ENCODE measurements at regions not wholly inside any gene's neighbourhood (a gene's known extent, or its start where the extent isn't known, plus 50 kb on each side); places are given as distances from the start of the nearest gene placed in this dataset.
"Not testable (repeated sequence)": the region's sequence is repeated elsewhere in the genome, so short reads cannot be mapped to it uniquely, and the experiment has no call there.

DNA sequence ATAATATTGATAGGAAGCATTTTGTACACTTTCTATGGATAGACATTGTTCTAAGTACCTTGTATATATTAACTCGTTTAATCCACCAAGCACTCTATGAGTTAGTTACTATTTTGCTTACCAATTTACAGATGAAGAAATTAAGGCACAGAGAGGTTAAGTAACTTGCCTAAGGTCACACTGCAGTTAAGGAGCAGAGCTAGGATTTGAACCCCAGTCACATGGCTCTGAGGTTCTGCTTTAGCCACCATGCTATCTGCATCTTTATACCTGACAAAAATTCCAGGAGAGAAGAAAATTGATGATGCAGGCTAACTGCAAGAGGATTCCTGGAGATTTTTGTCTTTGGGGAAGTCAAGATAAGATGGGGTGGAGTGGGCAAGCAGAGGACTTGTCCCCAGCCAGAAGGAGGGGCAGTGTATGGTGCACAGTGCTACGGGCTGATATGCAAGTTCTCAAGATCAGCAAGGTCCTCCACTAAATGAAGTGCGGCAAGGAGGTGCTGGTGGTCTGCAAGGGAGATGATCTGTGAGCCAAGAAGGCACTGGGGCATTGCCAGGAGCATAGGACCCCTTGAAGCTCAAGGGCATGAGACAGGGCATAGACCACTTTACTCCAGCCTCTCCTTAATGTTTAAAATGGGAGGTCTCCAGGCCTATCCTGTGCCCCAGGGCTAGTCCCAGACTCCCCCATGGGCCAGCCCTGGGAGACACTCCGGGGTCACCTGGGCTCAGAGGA lies 430.6 kb downstream of the RPS24 start:
- no peak for DNase-seq

DNA sequence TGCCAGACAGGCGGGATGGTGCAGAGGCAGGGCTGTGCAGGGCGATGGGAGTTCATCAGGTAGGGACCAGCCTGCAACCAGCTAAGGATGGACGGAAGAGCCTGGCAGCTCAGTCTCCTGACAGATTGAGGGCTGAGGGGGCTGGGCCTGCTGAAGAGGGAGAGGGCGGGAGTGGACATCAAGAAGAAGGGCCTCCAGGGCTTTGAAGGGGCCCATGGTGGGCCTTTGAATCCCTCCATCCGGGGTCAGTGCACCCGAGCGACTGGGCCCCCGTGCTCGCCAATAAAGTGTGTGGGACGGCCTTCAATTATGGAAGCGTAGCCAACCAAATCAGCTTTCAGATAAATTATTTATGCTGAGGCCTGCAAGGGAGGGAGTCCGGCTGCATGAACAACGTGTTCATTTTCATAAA lies 431.2 kb downstream of the RPS24 start:
- DNase-seq = no peak

DNA sequence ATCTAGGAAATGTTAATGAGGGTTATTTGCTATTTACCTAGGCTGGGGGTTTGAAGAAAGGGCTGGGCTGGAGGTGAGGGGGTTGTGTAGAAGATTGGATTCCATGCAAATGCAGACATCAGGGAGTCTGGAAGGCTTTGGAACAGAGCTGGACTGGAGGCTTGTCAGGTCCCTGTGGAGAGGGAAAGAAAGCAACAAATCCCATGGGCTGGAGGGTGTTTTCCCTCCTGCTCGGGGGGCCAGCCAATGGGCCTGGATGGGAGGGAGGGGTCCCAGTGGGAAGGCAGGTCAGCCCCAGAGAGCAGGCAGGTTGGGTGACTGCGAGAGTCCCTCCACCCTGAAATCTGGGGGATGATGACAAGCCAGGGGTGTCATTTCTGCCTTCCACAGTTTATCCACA lies 431.8 kb downstream of the RPS24 start:
- DNase-seq = no peak

DNA sequence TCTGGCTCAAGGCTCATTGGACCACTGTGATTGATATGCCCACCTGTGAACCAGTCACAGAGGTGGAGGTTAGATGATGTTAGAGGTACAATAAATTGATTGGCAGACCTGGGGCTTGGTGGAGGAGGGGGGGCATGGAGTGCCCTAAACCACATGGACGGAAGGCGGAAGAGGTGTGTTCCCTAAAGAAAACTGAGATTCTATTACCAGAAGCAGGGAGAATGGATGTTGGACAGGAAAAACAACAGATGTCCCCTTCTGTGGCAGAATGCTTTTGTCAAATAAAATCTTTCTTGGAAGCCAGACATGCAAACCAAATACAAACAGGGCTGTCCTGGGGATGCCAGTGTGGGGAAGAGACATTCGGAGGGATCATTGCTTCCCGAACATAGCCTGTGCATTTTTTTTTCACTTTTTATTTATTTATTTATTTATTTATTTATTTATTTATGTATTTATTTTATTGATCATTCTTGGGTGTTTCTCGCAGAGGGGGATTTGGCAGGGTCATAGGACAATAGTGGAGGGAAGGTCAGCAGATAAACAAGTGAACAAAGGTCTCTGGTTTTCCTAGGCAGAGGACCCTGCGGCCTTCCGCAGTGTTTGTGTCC lies 433.9 kb downstream of the RPS24 start:
- no peak for DNase-seq

DNA sequence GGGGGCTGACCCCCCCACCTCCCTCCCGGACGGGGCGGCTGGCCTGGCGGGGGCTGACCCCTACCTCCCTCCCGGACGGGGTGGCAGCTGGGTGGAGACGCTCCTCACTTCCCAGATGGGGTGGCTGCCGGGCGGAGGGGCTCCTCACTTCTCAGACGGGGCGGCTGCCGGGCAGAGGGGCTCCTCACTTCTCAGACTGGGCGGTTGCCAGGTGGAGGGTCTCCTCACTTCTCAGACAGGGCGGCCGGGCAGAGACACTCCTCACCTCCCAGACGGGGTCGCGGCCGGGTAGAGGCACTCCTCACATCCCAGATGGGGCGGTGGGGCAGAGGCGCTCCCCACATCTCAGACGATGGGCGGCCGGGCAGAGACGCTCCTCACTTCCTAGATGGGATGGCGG lies 435.1 kb downstream of the RPS24 start:
- not testable (repeated sequence) for DNase-seq

DNA sequence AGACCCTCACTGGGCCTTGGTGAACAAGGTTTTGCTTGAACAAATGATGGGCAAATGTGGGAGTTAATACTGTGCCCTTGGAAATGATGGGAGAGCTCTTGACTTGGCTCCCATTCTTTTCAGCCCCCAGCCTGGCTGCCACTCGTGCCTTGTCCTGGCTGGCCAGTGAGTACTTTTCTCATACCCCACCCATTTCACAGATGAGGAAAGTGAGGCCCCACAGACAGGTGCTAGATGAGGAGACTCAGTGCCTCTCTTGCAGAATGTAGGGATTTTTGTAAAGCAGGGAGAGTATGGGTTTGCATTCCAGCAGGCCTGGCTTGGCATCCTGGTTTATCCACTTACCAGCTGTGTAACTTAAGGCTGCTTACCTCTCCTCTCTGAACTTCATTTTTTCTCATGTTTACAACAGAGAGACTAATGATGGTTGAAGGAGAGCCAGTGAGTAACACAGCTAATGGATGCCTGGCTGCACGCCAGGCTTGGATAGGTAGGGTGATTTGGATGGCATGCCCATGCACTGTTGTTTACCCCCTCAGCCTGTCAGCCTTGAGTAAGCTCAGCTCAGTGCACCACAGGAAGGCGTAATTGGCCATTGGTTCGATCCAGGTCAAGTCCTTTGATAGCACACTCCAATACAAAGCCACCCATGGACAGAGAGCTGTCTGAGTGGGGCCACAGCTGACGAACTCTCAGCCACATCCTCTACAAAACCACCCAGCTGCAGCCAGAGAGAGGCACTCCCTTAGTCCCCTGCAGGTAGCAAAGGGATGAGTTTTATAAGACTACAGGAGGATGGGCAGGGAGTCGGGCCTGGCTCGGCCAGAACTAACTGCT lies 436.8 kb downstream of the RPS24 start:
- DNase-seq = no peak

DNA sequence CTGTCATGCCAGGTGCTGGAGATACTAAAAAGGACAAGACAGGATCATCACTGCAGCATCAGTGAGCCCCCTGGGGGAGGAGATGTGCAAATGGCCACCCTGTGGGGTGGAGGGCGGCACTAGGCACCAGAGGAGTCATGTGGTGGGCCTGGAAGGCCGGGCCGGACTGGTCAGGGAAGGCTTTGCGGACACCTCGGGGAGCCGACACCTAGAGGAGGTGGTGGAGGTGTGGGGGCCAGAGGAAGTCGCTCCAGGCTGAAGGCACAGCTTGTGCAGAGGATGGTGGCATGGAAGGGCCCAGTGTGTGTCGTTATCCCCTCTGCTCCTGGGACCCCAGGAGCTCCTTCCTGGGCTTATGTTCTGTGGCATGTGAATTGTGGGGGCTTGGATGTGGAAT lies 437.7 kb downstream of the RPS24 start:
- DNase-seq = no peak

DNA sequence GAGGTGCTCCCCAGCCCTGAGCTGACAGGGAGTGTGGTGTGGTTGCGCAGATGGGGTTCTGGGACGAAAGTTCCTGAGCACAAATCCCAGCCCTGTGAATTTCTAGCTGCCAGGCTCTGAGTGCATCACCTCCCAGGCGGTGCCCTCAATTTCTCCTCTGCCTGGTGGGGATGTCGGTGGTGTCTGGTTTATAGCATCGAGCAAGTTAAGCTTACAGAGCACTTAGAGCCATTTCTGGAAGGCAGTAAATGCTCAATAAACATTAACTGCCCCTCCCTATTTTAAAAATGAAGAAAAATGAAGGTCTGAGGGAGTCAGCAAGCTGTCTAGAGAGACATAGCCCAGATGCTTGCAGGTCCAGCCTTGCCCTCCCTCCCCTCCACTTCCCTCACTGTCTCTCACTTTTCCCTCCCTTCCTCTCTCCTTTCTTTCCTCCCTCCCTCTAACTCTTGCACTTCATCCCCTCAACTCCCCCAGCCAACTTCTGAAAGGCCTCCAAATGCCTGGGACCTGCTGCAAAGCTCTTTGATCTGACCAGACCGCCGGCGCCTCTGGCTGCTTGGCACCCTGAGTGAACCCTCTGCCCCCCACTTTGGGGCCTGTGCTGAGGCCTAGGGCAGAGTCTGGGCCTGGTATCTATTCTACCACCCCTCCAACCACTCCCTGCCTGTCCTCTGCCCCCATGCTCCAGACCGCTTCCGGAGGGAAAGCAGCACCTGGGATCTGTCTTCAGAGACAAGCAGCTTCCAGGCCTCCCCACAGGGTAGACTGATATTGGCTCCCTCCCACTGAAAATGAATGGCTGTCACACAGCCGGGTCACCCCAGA lies 438.3 kb downstream of the RPS24 start:
- no peak for DNase-seq

DNA sequence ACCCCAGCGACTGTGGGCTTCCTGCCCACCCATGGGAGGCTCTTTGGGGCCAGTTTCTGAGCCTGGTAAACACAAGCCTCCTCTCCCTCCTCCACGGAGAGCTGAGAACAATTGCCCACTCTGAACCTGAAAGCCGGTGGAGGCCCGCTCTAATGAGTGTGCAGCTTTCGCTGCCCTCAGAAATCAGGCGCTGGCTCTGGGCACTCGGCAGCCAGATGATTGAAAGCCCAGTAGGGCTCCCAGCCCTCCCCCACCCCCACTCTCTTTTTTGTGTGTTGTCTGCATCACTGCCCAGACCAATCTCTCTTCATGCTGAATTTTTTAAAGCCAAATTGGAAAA lies 438.9 kb downstream of the RPS24 start:
- no peak for DNase-seq

DNA sequence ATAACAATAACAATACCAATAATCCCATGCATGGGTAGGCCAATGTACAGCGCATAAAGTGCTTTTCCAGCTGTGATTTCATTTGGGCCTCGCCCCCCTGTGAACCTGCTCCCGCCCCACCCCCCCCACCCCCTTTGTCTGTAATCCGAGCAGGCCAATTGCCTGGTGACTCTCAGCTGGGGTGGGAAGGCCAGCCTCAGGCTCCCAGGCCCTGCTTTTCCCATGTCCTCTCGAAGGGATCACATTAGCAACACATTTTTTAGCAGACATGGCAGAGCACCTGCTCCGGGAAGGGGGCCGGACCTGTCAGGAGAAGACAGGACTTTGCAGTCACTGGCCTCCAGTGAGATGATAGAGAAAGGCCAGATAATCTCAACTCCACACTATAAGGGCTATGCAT lies 439.3 kb downstream of the RPS24 start:
- DNase-seq = no peak

DNA sequence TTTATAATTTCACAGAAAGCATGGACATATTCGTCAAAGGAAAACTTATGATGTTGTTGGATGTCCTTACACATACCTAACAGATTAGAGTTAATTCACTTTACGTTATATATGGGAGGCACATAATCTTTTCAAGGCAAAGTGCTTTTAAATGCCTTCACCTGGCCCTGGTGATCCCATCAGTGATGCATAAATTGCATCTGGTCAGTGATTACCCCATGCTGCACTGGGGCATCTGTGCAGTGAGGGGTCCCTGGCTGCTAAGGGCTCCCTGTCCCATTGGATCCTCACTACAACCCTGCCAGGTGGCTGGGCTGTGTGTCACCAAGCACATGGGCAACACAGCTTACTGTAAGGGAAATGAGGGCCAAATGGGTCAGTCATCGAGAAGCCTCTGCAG lies 441.1 kb downstream of the RPS24 start:
- DNase-seq = no peak

DNA sequence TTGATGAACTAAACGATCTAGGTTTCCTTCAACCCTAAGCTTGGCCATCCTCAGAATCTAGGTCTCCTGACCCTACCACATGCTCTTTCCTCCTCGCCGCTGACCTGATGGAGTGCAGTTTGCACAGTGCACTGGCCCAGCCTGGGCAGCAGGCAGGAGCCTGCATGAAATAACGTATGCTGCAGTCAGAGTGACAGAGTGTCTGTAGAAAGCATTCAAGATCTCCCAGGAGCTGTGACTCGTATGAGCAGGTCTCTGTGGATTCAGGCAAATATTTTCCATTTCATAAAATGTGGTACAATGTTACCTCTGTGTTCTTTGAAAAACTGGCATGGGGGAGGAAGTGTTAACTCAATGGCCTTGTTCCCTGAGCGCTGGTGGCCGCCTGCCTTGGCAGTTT lies 441.8 kb downstream of the RPS24 start:
- no peak for DNase-seq

DNA sequence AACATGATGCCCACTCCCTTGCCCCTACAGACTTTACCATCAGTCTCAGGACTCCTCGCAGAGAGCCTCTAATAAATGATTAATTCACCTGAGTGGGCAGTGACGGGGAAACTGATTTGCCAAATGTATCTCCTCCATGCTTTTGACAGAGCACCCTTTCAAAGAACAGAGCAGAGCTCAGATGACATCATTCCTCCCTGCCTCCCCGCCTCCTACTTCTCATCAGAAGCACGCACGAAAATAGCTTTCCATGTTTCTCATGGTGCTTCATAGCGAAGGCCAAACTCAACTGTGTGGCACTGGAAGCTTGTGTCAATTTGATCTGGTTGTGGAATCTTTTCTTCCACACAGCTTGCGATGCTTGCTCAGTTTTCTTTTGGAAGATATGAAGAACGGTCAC lies 442.5 kb downstream of the RPS24 start:
- DNase-seq = no peak

DNA sequence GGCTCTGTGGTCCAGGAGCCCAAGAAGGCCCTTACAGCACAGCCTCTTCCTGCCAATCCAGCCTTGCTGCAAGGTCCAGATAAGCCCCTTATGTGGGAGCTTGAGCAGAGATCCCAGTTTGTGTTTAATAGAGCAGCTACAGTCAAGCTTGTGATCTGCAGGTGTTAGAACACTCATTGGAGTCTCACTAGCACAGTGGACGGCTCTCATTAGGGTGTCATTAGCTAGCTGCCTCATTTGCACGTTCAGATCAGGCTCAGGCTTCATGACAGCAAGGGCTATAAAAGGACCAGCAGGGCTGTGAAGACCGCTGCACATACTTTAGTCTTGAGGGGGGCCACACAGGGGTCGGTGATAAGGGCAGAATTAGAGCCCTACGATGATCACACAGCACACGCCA lies 443.2 kb downstream of the RPS24 start:
- DNase-seq = no peak

DNA sequence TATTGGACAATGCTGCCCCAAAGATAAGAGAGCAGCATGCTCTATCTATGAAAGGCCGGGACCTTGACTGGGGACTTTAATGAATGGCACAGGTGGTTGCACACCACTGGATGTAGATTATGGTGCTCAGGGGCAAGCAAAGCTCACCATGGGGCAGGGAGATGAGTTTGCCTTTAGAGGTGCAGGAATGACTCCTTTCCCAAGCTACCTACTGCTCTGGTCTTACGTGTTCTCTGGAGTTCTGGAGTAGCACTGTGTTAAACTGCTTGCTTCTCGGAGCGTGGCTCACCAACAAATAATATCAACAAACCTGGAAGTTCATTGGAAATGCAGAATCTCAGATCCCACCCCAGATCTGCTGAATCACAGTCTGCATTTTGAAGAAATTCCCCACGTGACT lies 445.3 kb downstream of the RPS24 start:
- DNase-seq = no peak

DNA sequence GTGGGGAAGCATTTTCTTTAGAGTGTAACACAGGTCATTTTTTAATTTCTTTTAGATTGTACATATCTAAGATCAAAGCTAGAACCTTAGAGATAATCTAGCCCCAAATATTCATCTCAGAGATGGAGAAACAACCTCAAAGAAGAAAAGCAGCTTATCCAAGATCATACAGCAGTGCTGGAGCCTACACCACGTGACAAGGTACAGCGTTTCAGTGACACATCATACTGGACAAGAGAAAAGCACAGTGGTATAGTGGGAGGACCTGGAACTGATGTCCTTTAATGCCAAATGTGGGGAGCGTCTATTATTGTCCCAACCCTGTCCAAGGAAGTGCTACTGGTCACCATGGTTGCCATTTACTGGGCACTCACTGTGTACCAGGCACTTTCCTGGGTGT lies 445.8 kb downstream of the RPS24 start:
- DNase-seq = no peak

DNA sequence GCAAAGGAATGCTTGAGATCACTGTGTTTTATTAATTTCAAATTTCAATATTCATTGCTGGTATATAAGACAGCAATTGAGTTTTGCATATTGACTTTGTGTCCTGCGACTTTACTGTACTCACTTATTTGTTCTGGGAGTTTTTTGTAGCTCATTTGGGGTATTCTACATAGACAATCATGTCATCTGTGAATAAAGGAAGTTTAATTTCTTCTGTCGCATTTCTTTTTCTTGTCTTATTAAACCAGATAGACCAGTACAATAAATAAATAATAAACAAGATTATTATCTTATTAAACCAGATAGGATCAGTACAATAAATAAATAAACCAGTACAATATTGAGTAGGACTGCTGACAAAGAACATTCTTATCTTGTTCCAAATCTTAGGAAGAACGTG lies 448.2 kb downstream of the RPS24 start:
- DNase-seq = no peak

DNA sequence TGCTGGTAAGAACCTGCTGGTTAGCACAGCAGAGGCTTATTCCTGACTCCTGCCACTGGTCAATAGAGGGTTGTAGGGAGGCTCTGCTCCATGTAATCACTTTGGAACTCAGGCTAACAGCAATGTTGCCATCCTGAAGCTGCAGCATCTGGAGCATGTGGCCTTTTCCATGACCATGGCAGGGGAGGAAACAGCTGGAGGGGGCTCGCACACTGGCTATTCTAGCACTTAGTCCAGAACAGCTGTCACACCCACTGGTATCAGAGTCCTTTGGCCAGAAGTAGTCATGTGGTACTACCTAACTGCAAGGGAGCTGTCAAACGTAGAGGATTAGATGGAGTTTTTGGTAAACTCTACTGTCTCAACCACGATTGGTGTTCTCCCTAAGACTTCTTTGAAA lies 450.0 kb downstream of the RPS24 start:
- no peak for DNase-seq

DNA sequence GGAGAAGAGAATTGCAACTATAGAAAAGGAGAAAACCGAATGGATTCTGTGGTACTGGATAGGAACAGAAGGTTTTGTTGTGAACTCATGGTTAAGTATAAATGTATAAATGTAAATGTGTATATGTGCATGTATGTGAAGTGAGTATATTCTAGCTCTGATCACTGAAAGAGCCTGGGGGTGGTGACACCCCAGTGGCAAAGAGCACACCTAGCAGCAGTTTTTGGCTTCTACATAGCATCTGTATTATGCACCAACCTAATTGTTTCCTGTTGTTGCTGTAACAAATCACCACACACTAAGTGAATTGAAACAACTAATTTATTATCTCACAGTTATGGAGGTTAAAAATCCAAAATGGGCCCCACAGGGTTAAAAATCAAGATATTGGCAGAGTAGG lies 455.4 kb downstream of the RPS24 start:
- no peak for DNase-seq

DNA sequence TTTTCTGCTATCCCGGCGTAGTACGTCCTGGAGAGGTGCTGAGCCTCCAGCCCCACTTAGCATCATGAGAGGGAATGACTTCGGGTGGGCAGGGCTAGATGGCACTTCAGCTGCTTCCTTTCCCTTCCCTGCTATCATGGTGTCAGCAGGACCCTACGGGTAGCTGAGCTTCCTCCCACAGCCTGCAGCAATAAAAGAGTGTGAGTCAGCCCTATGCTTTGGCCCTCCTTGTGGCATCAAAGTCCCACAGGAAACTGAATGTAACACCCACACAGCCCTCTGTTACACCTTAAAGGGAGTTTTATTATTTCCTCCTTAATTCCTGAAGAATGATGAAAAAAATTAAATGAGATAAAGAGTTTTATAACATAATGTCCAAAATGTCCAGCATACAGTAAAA lies 458.1 kb downstream of the RPS24 start:
- no peak for DNase-seq

DNA sequence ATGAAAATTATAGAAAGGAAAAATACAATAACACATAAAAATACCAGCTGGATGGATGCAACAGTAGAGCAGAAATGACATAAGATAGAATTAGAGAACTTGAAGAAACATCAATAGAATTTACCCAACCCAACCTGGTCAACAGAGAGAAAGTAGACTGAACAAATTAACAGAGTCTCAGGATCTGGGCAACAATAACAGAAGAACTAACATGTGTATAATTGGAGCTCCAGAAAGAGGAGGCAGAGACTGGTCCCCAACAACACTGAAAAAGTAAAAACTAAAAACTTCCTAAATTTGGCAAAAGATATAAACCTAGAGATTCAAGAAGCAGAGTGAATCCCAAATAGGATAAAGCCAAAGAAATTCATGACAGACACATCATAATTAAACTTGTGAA lies 458.8 kb downstream of the RPS24 start:
- no peak for DNase-seq

DNA sequence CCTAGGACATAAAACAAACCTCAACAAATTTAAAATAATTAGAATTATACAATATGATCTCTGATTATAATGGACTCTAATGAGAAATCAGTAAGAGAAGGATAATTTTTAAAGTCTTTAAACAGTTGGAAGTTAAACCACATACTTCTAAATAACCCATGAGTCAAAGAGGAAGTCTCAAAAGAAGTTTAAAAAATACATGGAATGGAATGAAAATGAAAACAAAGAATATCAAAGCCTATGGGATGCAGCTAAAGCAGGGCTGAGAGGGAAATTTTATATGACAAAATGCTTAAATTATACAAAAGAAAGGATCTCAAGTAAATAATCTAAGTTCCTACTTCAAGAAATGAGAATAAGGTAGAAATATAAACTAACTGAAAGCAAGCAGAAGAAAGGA lies 460.5 kb downstream of the RPS24 start:
- no peak for DNase-seq

DNA sequence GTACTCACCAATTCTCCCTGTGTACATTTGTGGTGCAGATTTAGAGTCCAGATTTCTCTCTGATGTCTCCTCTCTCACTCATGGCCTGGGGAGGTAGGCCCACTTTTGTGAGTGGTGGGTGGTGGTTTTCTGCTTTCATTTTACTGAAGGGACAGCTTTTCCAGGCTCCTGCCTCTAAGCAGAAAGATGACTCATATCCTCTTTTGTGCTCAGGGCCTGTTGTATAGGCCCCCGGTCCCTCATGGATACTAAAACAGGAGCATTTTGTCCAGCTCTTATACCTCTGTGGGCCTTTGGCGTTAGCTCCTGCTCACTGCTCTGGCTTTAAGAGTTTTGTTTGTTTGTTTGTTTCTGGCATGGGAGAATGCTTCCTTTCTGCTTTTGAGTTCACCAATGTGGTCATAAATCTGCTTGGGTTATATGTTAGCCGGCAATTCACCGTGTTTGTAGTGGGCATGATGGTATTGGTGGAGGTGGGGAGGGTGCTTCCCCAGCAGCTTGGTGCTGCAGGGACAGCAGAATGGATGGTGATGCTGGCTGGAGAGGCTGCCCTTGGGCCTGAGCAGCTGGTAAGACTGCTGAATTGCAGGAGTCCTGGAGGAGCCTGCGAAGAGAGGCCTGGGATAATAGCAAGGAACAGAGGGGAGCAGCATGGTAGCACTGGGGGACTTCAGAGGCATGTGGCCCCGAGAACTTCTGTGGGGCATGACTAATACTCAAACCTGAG lies 468.7 kb downstream of the RPS24 start:
- no peak for DNase-seq
